ENCODE measurements at regions not wholly inside any gene's neighbourhood (a gene's known extent, or its start where the extent isn't known, plus 50 kb on each side); places are given as distances from the start of the nearest gene placed in this dataset.
"Not testable (repeated sequence)": the region's sequence is repeated elsewhere in the genome, so short reads cannot be mapped to it uniquely, and the experiment has no call there.

DNA sequence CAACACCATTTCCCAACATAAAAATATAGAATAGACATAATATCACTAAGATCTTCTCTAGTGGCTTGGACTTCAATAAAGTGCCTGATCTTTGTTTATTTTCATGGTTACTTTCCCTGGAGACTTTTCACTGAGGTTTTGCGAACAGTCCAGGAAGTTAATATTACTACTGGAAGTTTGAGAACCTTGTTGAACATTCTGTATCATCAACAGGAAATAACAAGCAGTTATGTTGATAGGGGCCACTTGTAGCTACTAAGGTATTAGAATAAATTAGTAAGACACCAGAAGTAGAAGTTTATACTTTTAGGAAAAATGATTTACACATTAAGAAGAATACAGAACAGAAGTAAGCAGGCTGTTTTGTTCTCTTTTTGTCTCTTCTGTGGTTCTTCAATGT, 180.2 kb downstream of the TFAP2B start:
- DNase-seq = no peak

DNA sequence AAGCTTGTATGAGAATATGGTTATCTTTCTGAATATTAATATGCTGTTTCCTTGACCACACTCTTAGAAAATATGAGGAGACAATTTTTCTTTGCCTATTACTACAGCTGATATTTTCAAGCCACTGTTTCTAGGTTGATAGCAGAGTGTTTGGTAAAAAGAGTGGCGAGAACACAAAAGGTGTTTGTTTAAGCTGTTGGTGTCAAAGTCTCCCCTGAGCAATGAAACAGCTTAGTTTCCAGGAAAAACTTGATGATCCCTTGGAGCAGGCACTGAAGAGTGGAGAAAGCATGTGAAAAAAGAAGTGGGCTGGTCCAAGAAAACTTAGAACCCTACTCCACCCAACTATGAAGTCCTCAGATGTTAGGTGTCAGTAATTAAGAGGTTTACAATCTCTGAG, 182.7 kb downstream of the TFAP2B start:
- DNase-seq = no peak

GRCh38 chr6:51004380-51004779, 185.7 kb downstream of the TFAP2B start:
- no peak for DNase-seq

DNA sequence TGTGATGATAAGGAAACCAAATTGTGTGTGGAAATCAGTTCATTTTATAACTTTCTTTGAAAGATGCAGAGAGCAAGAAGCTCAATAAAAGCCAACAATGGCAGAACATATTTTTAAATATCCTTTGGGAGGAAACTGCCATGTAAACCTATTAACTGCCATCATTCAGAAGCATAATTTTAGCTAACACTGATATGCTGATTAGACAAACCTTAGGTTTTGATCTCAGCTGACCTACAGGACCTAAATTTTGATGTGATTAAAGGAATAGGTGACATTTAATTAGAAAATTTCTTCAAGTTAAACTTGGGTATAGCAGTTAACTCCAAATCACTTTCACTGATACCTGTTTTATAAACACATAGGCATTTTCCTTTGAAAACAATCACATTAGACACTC, 187.1 kb downstream of the TFAP2B start:
- no peak for DNase-seq

DNA sequence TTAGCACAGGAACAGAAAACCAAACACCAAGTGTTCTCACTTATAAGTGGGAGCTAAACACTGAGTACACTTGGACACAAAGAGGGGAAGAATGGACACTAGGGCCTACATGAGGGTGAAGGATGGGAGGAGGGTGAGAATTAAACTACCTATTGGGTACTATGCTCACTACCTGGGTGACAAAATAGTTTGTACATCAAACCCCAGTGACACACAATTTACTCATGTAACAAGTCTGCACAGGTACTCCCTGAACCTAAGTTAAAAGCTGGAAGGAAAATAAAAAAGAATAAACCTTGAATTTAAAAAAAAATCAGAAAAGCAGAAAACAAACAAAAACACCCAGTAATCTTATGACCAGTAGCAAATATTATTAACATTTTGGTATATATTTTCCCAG, 188.6 kb downstream of the TFAP2B start:
- no peak for DNase-seq

DNA sequence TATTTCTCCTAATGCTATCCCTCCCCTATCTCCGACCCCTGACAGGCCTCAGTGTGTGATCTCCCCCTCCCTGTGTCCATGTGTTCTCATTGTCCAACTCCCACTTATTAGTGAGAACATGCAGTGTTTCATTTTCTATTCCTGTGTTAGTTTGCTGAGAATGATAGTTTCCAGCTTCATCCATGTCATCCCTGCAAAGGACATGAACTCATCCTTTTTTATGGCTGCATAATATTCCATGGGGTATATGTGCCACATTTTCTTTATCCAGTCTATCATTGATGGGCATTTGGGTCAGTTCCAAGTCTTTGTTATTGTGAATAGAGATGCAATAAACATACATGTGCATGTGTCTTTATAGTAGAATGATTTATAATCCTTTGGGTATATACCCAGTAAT, 190.0 kb downstream of the TFAP2B start:
- not testable (repeated sequence) for DNase-seq

DNA sequence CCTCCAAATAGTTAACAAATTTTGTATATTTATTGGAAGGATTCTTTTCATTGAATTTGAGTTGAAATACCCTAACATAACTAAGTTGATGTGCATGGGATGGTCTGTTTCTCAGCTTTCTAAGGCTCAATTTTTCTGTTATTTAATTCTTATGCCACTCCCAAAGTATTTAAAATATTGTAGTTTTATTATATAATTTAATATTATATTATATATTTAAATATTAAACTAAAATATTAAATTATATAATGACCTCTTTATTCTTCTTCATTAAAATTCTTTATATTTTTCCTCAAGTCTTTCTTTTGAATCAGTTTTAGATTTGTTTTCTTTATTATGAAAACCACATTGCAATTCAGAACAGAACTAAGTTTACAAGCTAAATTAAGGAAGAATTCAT, 194.7 kb downstream of the TFAP2B start:
- no peak for DNase-seq

GRCh38 chr6:51015394-51015793, 196.7 kb downstream of the TFAP2B start:
- DNase-seq = no peak

DNA sequence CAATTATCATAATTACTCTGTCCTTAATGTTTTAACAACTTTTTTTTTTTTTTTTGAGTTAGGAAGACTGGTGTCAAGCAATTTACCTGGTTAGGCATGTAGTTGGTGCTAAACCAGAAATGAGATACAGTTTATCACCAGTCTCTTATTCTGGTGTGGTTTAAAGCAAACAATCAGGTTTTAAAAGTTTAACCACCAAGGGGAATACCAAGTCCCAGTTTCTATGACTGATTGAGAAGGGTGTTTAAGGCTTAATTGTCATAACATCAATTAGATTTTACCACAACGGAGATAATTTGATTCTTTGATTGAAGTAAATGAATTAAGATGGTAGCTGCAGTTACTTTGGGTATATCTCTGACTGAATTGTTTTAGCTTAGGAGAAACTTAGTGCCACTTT, 197.8 kb downstream of the TFAP2B start:
- DNase-seq = no peak

GRCh38 chr6:51019806-51020205, 201.1 kb downstream of the TFAP2B start:
- no peak for DNase-seq

DNA sequence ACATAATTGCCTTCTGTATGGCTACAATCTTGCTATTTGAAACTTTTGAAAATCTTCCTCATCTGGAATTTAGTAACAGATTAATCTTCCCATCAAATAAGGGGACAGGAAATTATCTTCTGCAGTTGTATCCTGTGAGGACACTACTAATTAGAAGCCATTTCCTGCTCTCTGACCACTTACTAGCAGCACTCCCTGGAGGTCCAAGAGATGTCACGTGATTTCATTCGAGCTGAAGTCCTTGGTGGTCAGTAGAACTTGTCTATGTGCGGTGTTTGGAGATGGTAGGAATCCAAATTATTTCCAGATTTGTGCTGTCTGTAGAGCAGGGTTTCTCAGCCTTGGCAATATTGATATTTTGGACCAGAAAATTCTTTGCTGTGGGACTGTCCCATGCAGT, 202.5 kb downstream of the TFAP2B start:
- no peak for DNase-seq

- DNase-seq = no peak
These were observed 205.5 kb downstream of the TFAP2B start for GRCh38 chr6:51024126-51024525.

DNA sequence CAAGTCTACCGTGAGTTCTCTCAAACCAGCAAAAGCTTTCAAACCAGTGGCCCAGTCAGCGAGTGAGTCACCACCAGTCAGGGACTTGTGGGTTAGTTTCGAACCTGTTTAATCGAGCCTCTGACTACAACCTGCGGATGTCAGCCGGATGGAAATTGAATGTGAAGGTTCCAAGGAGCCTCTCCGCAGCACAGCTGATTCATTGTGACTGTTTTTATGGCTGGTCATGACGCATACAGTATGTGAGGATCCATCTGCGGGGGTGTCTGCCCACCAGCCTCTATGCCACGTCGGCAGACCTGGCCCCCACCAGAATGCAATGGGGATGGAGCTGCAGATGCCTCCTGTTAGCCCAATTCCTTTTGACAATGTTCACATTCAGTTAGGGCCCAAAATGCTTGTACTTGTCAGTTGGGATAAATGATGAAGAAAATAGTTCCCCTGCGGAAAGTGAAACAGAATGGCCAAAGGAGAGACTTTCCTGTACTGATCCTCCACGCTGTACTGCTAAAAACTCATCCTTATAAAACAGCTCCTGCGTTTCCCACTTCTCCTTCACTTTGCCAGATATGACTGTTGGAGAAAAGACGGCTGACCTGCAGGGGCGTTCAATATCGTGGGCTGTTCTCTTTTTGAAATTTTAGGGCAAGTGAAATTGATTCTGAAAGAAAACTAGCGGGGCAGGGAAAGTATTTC, 206.6 kb downstream of the TFAP2B start:
- no peak for DNase-seq

DNA sequence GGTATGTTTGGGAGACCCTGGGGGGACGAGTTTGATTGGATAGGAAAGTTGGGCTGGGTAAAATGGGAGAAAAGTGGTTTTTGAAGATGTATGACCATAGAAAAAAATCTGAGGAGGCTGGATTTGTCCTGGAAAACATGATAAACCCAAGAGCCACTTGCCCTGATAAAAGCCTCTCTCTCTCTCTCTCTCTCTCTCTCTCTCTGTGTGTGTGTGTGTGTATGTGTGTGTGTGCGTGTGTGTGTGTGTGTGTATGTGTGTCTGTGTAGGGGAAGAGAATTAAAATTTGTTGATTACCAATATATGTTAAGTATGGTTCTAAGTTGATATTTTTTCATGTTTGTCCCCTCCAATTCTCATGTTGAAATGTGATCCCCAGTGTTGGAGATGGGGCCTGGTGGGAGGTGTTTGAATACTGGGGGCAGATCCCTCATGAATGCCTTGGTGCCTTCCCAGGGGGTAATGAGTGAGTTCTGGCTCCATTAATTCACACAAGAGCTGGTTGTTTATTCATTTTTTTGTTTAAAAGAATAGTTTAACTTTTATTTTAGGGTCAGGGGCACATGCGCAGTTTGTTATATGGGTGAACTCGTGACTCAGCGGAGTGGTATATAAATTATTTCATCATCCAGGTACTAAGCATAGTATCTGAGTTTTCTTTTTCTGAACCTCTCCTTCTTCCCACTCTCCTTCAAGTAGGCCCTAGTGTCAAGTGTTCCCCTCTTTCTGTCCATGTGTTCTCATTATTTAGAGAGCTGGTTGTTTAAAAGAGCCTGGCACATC, 208.8 kb downstream of the TFAP2B start:
- no peak for DNase-seq

- no peak for DNase-seq
These were observed 209.6 kb downstream of the TFAP2B start for GRCh38 chr6:51028276-51028675.

GRCh38 chr6:51029561-51029960, 210.9 kb downstream of the TFAP2B start:
- DNase-seq = no peak

GRCh38 chr6:51045548-51045947, 226.9 kb downstream of the TFAP2B start:
- no peak for DNase-seq

- DNase-seq = no peak
These were observed 230.8 kb downstream of the TFAP2B start for GRCh38 chr6:51049288-51049982.

DNA sequence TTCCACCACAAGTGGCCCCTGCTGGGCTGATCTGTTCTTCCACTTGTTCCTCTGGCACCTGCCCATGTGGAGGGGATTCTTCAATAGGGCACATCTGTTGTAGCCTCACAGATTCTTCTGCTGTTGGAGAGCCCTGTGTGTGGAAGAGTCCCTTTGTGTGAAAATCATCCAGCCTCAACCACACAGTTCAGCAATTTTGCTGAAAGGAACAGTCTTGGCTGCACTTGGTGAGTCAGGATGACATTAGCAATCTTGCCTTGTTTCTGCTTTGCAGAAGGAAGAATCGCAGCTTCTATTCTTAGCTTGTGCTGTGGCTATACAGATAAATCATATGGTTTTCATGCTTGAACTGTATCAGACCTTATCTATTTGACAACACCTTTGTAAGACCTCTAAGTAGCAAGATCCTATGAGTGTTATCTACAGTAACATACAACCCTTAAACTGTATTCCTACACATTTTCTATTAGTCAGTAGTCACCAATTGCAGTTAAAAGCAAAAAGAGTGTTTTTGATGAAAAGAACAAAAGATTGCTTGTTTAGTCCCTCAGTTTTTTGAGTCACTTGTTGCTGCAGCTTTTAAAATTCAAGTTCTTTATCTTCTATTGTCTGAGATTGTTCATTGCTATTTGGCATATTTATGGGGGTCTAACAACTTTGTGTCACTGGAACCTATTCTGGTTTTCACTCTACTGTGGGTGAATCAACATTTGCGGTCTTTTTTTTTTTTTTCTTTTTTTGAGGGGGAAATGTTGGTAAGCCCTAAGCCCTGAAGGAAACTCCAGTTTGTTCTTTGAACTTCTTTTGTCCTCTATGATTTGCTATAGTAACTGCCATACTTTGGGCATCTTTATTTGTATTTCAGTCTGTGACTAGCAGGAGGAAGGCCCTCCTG, 231.6 kb downstream of the TFAP2B start:
- no peak for DNase-seq

DNA sequence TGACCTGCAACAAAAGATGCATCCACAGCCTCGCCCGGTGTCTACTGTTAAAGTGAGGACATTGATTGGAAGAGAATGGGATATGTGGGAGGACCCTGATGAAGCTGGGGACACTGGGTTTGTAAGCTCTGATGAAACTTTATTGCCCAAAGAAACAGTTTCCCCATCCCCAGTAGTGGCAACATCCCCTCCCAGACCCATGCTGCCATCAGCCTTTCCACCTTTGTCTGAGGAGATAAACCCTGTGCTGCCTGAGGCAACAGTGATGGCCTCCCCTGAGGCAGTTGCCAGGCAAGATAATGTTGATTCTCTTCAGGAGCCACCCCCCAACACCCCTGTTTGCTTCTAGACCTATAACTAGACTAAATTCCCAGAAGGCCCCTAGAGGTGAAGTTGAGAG, 234.0 kb downstream of the TFAP2B start:
- not testable (repeated sequence) for DNase-seq

DNA sequence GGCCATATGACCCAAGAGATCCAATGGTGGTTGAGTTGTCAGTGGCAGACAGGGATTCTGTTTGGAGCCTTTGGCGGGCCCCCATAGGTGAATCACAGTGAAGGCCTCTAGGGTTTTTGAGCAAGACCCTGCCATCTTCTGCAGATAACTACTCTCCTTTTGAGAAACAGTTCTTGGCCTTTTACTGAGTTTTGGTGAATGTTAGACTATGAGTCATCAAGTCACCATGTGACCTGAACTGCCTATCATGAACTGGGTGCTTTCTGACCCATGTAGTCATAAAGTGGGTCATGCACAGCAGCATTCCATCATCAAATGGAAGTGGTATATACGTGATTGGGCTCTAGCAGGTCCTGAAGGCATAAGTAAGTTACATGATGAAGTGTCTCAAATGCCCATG, 236.6 kb downstream of the TFAP2B start:
- not testable (repeated sequence) for DNase-seq

- no peak for DNase-seq
These were observed 238.6 kb downstream of the TFAP2B start for GRCh38 chr6:51057296-51057695.

DNA sequence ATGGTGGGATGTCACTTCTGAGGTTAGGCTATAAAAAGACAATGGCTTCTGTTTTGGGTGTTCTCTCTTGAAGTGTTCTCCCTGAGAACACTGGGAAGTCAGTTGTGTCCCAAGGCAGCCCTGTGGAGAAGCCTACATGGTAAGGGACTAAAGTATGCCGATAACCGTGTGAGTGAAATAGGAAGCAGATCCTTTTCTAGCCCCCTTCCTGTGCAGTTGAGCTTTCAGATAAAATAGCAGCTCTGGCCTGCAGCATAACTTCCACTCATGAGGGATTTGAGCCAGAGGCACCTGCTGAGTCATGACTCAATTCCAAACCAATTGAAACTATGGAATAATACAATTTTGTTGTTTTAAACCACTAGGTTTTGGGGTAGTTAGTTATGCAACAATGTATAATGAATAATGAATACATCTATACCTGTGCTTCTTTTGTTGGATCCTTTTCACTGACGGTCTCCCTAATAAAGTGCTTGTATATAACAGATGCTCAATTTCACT, 241.6 kb downstream of the TFAP2B start:
- no peak for DNase-seq
